ENCODE measurements at regions not wholly inside any gene's neighbourhood (a gene's known extent, or its start where the extent isn't known, plus 50 kb on each side); places are given as distances from the start of the nearest gene placed in this dataset.

DNA sequence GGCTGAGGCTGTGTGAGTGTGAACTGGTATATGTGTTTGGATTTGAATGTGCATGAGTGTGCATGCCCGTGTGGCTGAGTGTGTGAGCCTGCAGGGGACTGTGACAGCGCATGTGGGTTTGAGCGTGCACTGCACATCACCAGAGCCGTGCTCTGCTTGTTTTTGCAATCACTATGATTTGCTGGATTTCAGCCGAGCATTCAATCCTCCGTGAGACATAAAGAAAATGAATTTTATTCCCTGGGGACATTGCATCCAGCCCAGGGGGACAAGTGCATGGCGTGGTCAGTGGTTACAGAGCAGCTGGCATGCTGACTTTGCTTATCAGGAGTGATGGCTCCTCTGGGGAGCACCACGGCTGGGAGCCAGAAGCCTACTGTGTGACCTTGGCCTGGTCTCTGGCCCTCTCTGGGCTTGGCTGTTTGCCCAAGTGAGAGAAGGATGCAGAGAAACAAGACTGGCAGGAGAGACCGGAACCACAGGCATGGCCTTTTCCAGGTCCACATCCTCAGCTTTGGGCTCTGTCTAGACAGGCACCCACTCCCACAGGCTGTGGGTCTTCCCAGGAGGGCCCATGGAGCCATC, 160.2 kb upstream of the UNC5B start:
- TF ChIP-seq, protein P1, sequence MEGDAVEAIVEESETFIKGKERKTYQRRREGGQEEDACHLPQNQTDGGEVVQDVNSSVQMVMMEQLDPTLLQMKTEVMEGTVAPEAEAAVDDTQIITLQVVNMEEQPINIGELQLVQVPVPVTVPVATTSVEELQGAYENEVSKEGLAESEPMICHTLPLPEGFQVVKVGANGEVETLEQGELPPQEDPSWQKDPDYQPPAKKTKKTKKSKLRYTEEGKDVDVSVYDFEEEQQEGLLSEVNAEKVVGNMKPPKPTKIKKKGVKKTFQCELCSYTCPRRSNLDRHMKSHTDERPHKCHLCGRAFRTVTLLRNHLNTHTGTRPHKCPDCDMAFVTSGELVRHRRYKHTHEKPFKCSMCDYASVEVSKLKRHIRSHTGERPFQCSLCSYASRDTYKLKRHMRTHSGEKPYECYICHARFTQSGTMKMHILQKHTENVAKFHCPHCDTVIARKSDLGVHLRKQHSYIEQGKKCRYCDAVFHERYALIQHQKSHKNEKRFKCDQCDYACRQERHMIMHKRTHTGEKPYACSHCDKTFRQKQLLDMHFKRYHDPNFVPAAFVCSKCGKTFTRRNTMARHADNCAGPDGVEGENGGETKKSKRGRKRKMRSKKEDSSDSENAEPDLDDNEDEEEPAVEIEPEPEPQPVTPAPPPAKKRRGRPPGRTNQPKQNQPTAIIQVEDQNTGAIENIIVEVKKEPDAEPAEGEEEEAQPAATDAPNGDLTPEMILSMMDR (optimal IDR thresholded peaks at IDR 0.05 in 1 of 3, IDR thresholded peaks at IDR 0.05 in 1 of 3, conservative IDR thresholded peaks at IDR 0.05 in 1 of 3; ENCODE audit: extremely low read depth in 1 of 3, insufficient read depth in 2 of 3, low read length in 3 of 3) = no peak
- TF ChIP-seq EZH2 (IDR thresholded peaks at IDR 0.05; ENCODE audit: low read length) = no peak

Data from keratinocyte (primary cell).